Tibial nerve (tissue), 4 donors: ENCODE measurements at regions not wholly inside any gene's neighbourhood (a gene's known extent, or its start where the extent isn't known, plus 50 kb on each side); places are given as distances from the start of the nearest gene placed in this dataset.

Source experiments
- CTCF ChIP-seq, 5 experiments: fragments of 200-600 bp in 3 of 5; fragments of 450-650 bp in 2 of 5; sonication (generic) in 3 of 5; IDR thresholded peaks; one replicate each; pipeline ENCODE4 v1.5.1; 2016 to 2019; ENCODE audit warnings: antibody characterized with exemption in 5 of 5, mild to moderate bottlenecking in 3 of 5, moderate library complexity in 2 of 5
- EP300 ChIP-seq, 2 donors: sonication (generic); formaldehyde crosslinking; IDR thresholded peaks; one replicate each; pipeline ENCODE4 v1.6.1; 2017; ENCODE audit warnings: antibody characterized with exemption in 2 of 2, mild to moderate bottlenecking in 1 of 2

- TF ChIP-seq CTCF (IDR thresholded peaks at IDR 0.05) (no peak), EP300 (IDR thresholded peaks at IDR 0.05) (no peak)
Observed at GRCh38 chr4:111433441-111433840, 711.8 kb upstream of the FAM241A start.
